Glutamatergic neuron (in vitro differentiated cells): ENCODE measurements at regions not wholly inside any gene's neighbourhood (a gene's known extent, or its start where the extent isn't known, plus 50 kb on each side); places are given as distances from the start of the nearest gene placed in this dataset.

Experiments used
- DNase-seq: peaks from one replicate; pipeline ENCODE4 v3.0.0; 2022
- H3K27ac Mint-ChIP-seq: one replicate; pipeline ENCODE4 v1.8.0; 2020; ENCODE audit warnings: mild to moderate bottlenecking, mixed read lengths, inconsistent platforms; ENCODE audit not compliant: unreplicated experiment
- H3K27me3 Mint-ChIP-seq: one replicate; pipeline ENCODE4 v1.8.0; 2020; ENCODE audit warnings: mild to moderate bottlenecking, moderate library complexity, mixed read lengths, inconsistent platforms; ENCODE audit not compliant: unreplicated experiment
- H3K36me3 Mint-ChIP-seq: one replicate; pipeline ENCODE4 v1.8.0; 2020; ENCODE audit warnings: mild to moderate bottlenecking, mixed read lengths, inconsistent platforms; ENCODE audit not compliant: unreplicated experiment
- H3K4me1 Mint-ChIP-seq: one replicate; pipeline ENCODE4 v1.8.0; 2020; ENCODE audit warnings: mild to moderate bottlenecking, low read depth, mixed read lengths, inconsistent platforms; ENCODE audit not compliant: unreplicated experiment
- H3K4me3 Mint-ChIP-seq: one replicate; pipeline ENCODE4 v1.8.0; 2020; ENCODE audit warnings: mild to moderate bottlenecking, mixed read lengths, inconsistent platforms; ENCODE audit not compliant: unreplicated experiment
- H3K9me3 Mint-ChIP-seq: one replicate; pipeline ENCODE4 v1.8.0; 2020; ENCODE audit warnings: mild to moderate bottlenecking, moderate library complexity, mixed read lengths, inconsistent platforms; ENCODE audit not compliant: unreplicated experiment
- TF ChIP-seq, protein P1 (sequence below): fragments of 200-600 bp; sonication (generic); IDR thresholded peaks from one replicate; pipeline ENCODE4 v1.5.0; 2021; ENCODE audit not compliant: partially characterized antibody, unreplicated experiment

DNA sequence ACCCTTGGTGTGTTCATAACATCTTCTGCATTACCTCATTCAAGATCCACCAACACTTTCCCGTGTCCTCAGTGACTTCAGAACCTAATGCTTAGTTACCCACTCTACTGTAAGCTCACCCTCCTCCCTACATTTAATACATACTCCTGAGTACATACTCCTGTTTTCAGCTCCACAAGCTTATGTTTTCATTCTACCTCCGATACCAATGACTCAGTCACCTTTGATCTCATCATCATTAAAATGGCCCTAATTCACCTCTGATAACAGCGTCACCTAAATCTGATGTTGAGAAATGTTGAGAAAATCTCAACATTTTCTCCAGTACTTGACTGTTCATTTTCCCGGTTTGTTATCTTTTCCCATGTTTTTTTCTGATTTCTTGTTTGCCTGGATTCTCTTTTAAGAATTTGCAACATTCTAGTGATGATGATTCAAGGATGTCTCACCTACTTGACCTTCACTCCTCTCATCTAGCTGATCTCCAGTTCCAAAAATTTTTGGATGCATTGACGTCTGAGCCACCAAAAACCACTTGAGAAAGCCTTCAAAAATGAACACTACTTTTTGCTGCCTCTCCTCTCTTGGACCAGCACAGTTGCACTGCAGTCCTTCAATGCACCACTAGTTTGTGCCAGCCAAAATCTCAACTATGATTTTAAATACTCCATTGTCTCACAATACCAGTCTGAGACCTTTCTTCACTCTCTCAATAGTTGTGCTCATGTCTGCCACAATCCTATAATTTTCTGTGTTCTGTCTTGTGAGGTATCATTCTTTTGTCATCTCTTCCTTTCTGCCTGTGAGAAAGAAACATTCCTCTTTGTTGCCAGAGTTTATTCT is 220.7 kb upstream of the SEMA6D start:
- peaks cover 22% of the 10 kb centered on the region for H3K4me1 Mint-ChIP-seq
- DNase-seq, result no peak
- H3K9me3 Mint-ChIP-seq, result peaks cover 2% of the 10 kb centered on the region
- TF ChIP-seq, protein P1, sequence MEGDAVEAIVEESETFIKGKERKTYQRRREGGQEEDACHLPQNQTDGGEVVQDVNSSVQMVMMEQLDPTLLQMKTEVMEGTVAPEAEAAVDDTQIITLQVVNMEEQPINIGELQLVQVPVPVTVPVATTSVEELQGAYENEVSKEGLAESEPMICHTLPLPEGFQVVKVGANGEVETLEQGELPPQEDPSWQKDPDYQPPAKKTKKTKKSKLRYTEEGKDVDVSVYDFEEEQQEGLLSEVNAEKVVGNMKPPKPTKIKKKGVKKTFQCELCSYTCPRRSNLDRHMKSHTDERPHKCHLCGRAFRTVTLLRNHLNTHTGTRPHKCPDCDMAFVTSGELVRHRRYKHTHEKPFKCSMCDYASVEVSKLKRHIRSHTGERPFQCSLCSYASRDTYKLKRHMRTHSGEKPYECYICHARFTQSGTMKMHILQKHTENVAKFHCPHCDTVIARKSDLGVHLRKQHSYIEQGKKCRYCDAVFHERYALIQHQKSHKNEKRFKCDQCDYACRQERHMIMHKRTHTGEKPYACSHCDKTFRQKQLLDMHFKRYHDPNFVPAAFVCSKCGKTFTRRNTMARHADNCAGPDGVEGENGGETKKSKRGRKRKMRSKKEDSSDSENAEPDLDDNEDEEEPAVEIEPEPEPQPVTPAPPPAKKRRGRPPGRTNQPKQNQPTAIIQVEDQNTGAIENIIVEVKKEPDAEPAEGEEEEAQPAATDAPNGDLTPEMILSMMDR, result peak; percentile 40
- H3K36me3 Mint-ChIP-seq, result no peaks in the 10 kb centered on the region
- no peaks in the 10 kb centered on the region for H3K27me3 Mint-ChIP-seq
- no peak overlapping the region for H3K4me3 Mint-ChIP-seq
- H3K27ac Mint-ChIP-seq, result no peak overlapping the region

DNA sequence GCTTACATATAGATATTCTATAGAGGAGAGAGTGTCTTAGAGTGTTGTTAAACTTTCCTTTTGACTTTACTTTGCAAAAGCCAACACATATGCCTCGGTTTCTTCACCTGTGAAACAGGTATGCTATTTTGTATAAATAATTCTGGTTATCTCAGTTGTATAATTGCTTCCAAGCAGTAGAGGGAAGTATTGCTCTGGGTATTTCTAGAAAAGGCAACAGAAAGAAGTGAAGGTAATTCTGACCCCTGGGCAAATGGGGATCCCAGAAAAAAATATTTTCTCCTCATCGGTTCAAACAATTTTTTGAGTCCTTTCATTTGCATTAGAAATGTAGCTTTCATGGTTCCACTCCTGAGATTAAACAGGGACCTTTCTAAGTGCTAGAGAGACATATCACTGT is 216.5 kb upstream of the SEMA6D start:
- no peak overlapping the region for H3K27ac Mint-ChIP-seq

DNA sequence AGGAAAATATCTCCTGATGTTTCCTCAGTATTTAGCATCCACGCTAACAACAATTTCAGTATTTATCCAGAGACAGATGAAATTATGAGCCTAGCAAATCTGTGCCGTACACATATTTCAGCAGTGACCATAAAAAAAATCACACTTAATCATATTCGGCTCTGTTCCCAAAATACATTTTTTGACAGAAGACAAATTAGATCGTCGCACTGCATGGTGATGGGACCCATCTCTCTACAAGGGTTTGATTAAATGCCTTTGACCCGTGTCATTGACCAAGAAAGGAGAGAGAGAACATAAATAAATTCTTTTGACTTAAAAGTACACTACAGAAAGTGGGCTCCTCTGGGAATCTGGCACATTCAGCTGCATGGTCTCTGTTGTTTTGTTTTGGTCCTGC is 215.3 kb upstream of the SEMA6D start:
- no peak overlapping the region for H3K27ac Mint-ChIP-seq
- DNase-seq, result no peak
- TF ChIP-seq, protein P1, result no peak
- H3K36me3 Mint-ChIP-seq, result peaks cover 4% of the 10 kb centered on the region
- peaks cover 51% of the 10 kb centered on the region for H3K4me1 Mint-ChIP-seq
- H3K4me3 Mint-ChIP-seq, result no peak overlapping the region
- peaks cover 11% of the 10 kb centered on the region for H3K9me3 Mint-ChIP-seq
- H3K27me3 Mint-ChIP-seq, result peaks cover 6% of the 10 kb centered on the region

More for the DNA sequence above, 216.5 kb upstream of the SEMA6D start:
- Mint-ChIP-seq H3K4me1 (peaks cover 39% of the 10 kb centered on the region), H3K27me3 (peaks cover 3% of the 10 kb centered on the region), H3K36me3 (peaks cover 4% of the 10 kb centered on the region), H3K9me3 (peaks cover 9% of the 10 kb centered on the region), H3K4me3 (no peak overlapping the region)
- TF ChIP-seq, protein P1, result no peak
- DNase-seq, result no peak

DNA sequence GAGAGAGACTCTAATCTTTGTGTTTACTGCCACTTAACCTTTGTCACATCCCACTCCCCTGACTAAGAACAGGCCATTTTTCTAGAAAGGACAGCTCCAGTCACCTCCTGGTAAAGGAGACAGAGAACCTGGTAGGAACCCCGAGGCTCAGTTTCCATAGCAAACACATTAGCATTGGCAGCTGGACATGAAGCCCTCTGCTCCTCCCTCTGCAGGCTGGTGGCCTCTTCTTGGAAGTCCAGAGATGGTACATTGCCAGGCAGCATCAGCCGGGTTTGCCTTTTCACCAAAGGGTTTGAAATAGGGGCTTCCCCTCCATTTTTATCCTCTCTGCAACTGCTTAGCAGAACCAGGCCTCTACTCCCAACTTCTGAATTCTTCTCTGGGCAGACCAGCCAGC is 213.4 kb upstream of the SEMA6D start:
- H3K9me3 Mint-ChIP-seq, result peaks cover 14% of the 10 kb centered on the region
- H3K4me1 Mint-ChIP-seq, result peaks cover 63% of the 10 kb centered on the region
- TF ChIP-seq, protein P1, result no peak
- H3K4me3 Mint-ChIP-seq, result no peak overlapping the region
- H3K36me3 Mint-ChIP-seq, result peaks cover 4% of the 10 kb centered on the region
- peaks cover 6% of the 10 kb centered on the region for H3K27me3 Mint-ChIP-seq
- no peak for DNase-seq
- H3K27ac Mint-ChIP-seq, result peak overlapping the region; percentile 69

DNA sequence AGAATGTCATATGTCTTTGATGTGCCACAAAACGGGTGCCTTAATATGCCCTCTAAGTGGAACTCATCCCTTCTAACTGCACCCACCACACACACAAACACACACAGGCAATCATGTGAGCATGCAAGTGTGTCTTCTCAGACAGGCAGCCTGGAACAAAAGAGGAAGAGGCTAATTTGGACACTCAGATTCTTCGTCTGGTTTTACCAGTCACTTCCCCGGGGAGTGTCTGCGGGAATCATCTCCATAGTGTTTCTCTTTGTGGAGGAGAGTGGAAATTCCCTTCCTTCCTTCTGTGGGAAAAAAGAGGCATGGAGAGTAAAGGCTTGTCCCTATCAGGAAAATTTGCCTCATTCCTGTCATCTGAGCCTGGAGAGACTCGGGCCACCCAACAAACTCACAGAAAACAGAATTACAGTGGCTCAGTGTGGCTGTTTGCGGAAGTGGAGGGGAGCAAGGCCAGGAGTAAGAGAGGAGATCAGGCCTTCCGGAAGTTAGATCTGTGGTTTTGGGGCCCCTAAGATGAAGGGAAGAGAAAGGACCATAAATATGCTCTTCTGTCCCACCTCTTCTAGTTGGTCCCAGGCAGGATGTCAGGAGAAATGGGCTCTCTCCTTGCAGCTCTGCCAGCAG is 212.6 kb upstream of the SEMA6D start:
- Mint-ChIP-seq H3K9me3 (peaks cover 14% of the 10 kb centered on the region), H3K4me3 (no peak overlapping the region)

More for the DNA sequence above, 212.6 kb upstream of the SEMA6D start:
- peaks cover 9% of the 10 kb centered on the region for H3K36me3 Mint-ChIP-seq
- DNase-seq, result peak; percentile 27
- H3K27me3 Mint-ChIP-seq, result peaks cover 8% of the 10 kb centered on the region
- peaks cover 69% of the 10 kb centered on the region for H3K4me1 Mint-ChIP-seq
- H3K27ac Mint-ChIP-seq, result peak overlapping the region; percentile 69
- TF ChIP-seq, protein P1, result no peak
